Keratinocyte (primary cell): ENCODE measurements at regions not wholly inside any gene's neighbourhood (a gene's known extent, or its start where the extent isn't known, plus 50 kb on each side); places are given as distances from the start of the nearest gene placed in this dataset.

Experiments used
- EZH2 ChIP-seq: IDR thresholded peaks from one replicate; pipeline ENCODE4 v1.6.1; 2012; ENCODE audit warnings: inconsistent platforms, mild to moderate bottlenecking, low read length, moderate library complexity
- TF ChIP-seq, protein P1 (sequence below), 3 experiments: IDR thresholded peaks in 1 of 3; conservative IDR thresholded peaks in 1 of 3; optimal IDR thresholded peaks in 1 of 3; 2 replicates in 2 of 3; 3 replicates in 1 of 3; pipeline versions ENCODE3 to v1.5.1; 2011; ENCODE audit warnings: low read length in 3 of 3, mild to moderate bottlenecking in 3 of 3, moderate library complexity in 2 of 3, control low read depth in 1 of 3, inconsistent platforms in 1 of 3; ENCODE audit not compliant: insufficient read depth in 2 of 3; ENCODE audit errors: extremely low read depth in 1 of 3

DNA sequence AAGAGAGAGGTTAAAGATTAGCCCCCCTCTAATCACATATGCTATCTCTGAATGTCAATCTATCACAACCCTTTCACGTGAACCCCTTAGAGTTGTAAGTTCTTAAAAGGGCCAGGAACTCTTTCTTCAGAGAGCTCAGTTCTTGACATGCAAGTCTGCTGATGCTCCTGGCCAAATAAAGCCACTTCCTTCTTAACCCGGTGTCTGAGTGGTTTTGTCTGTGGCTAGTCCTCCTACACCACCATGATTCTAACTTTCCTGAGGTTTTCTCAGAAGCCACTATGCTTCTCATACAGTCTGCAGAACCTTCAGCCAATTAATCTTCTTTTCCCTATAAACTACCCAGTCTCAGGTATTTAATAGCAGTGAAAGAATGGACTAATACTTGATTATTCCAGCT is 231.1 kb upstream of the CNTN6 start:
- TF ChIP-seq, protein P1, sequence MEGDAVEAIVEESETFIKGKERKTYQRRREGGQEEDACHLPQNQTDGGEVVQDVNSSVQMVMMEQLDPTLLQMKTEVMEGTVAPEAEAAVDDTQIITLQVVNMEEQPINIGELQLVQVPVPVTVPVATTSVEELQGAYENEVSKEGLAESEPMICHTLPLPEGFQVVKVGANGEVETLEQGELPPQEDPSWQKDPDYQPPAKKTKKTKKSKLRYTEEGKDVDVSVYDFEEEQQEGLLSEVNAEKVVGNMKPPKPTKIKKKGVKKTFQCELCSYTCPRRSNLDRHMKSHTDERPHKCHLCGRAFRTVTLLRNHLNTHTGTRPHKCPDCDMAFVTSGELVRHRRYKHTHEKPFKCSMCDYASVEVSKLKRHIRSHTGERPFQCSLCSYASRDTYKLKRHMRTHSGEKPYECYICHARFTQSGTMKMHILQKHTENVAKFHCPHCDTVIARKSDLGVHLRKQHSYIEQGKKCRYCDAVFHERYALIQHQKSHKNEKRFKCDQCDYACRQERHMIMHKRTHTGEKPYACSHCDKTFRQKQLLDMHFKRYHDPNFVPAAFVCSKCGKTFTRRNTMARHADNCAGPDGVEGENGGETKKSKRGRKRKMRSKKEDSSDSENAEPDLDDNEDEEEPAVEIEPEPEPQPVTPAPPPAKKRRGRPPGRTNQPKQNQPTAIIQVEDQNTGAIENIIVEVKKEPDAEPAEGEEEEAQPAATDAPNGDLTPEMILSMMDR (optimal IDR thresholded peaks at IDR 0.05 in 1 of 3, IDR thresholded peaks at IDR 0.05 in 1 of 3, conservative IDR thresholded peaks at IDR 0.05 in 1 of 3; ENCODE audit: extremely low read depth in 1 of 3, insufficient read depth in 2 of 3, low read length in 3 of 3) = no peak
- TF ChIP-seq EZH2 = no peak
